ENCODE measurements at regions not wholly inside any gene's neighbourhood (a gene's known extent, or its start where the extent isn't known, plus 50 kb on each side); places are given as distances from the start of the nearest gene placed in this dataset.
"Not testable (repeated sequence)": the region's sequence is repeated elsewhere in the genome, so short reads cannot be mapped to it uniquely, and the experiment has no call there.

DNA sequence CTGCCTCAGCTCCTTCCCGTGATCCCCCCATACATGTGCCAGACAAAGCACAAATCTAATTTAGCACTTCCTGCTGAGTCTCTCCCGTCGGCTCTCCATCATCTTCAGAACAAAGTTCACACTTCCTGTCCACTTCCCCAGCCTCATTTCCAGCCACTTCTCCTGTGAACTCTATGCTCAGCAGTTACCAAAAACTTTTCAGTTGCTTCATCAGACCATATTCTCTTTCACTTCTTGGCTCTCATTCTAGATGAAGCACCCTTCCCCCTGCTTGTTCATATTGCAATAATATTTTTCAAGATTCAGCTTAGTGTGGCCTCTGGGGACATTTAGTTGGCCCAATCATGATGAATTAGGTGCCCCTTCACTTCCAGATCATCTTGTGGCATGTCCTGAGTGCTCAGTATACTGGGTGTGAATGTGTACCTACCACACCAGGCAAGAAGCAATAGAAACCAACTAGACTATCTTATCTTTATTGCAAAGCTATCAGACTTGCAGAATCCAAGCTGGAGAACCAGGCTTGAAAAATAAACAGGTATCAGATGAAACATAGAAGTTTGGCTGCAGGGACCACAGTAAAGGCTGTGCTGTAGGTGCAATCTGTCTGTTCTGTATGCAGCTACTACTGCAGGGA lies 115.8 kb downstream of the NXPE2 start:
- Histone ChIP-seq H3K36me3 (no peaks in the 10 kb centered on the region), H3K27ac (no peak overlapping the region), H3K9me3 (ENCODE audit: severe bottlenecking) (no peaks in the 10 kb centered on the region), H3K4me3 (ENCODE audit: low read depth, low read length) (no peak overlapping the region), H3K27me3 (ENCODE audit: insufficient read depth, low read depth, severe bottlenecking) (no peaks in the 10 kb centered on the region)
- TF ChIP-seq CTCF (IDR thresholded peaks at IDR 0.05; ENCODE audit: low read depth, low read length), result no peak
- DNase-seq, result no peak

GRCh38 chr11:114796954-114797721 lies 118.8 kb downstream of the NXPE2 start:
- Histone ChIP-seq H3K4me3 (ENCODE audit: low read depth, low read length) (no peak overlapping the region), H3K27me3 (ENCODE audit: insufficient read depth, low read depth, severe bottlenecking) (no peaks in the 10 kb centered on the region), H3K27ac (no peak overlapping the region), H3K36me3 (no peaks in the 10 kb centered on the region), H3K9me3 (ENCODE audit: severe bottlenecking) (no peaks in the 10 kb centered on the region)
- no peak for DNase-seq
- no peak for TF ChIP-seq CTCF (IDR thresholded peaks at IDR 0.05; ENCODE audit: low read depth, low read length)

GRCh38 chr11:114799476-114799875 lies 121.1 kb downstream of the NXPE2 start:
- TF ChIP-seq CTCF (IDR thresholded peaks at IDR 0.05; ENCODE audit: low read depth, low read length), result no peak
- Histone ChIP-seq H3K27ac (no peak overlapping the region), H3K4me3 (ENCODE audit: low read depth, low read length) (no peak overlapping the region), H3K36me3 (no peaks in the 10 kb centered on the region), H3K9me3 (ENCODE audit: severe bottlenecking) (no peaks in the 10 kb centered on the region), H3K27me3 (ENCODE audit: insufficient read depth, low read depth, severe bottlenecking) (no peaks in the 10 kb centered on the region)
- no peak for DNase-seq

DNA sequence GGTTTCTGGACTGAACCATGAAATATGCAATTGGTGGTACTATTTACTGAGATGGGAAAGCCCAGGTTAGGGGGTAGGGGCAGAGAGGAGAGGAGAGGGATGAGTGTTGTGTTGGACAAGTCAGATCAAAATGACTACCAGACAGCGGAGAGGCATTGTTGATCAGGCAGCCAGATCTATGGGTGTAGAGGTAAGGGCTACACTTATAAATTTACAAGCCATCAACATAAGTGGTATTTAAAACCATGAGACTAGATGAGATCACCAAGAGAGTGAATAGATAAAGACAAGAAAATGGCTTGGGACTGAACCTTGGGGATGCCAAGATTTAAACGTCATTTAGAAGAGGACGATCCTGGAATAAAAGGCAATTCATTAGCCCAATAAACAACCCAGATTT lies 123.4 kb downstream of the NXPE2 start:
- Histone ChIP-seq H3K9me3 (ENCODE audit: severe bottlenecking) (no peaks in the 10 kb centered on the region), H3K4me3 (ENCODE audit: low read depth, low read length) (no peak overlapping the region), H3K27ac (no peak overlapping the region), H3K27me3 (ENCODE audit: insufficient read depth, low read depth, severe bottlenecking) (no peaks in the 10 kb centered on the region), H3K36me3 (no peaks in the 10 kb centered on the region)
- DNase-seq, result no peak
- TF ChIP-seq CTCF (IDR thresholded peaks at IDR 0.05; ENCODE audit: low read depth, low read length), result no peak

- TF ChIP-seq CTCF (IDR thresholded peaks at IDR 0.05; ENCODE audit: low read depth, low read length), result no peak
- no peaks in the 10 kb centered on the region for H3K9me3 ChIP-seq (ENCODE audit: severe bottlenecking)
- no peaks in the 10 kb centered on the region for H3K27me3 ChIP-seq (ENCODE audit: insufficient read depth, low read depth, severe bottlenecking)
- no peak overlapping the region for H3K4me3 ChIP-seq (ENCODE audit: low read depth, low read length)
- no peak for DNase-seq
- no peak overlapping the region for H3K27ac ChIP-seq
- no peaks in the 10 kb centered on the region for H3K36me3 ChIP-seq
Measured at GRCh38 chr11:114802878-114803277, 124.6 kb downstream of the NXPE2 start.

DNA sequence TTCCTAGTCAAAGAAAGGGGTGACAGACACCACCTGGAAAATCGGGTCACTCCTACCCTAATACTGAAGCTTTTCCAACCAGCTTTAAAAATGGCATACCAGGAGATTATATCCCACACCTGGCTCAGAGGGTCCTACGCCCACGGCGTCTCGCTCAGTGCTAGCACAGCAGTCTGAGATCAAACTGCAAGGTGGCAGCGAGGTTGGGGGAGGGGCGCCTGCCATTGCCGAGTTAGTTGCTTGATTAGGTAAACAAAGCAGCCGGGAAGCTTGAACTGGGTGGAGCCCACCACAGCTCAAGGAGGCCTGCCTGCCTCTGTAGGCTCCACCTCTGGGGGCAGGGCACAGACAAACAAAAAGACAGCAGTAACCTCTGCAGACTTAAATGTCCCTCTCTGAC lies 127.1 kb downstream of the NXPE2 start:
- H3K36me3 ChIP-seq; H3K4me3 ChIP-seq (ENCODE audit: low read depth, low read length); H3K27ac ChIP-seq; DNase-seq; H3K9me3 ChIP-seq (ENCODE audit: severe bottlenecking); H3K27me3 ChIP-seq (ENCODE audit: insufficient read depth, low read depth, severe bottlenecking): not testable (repeated sequence)

Data from WERI-Rb-1 (cell line).